DND-41 (cell line): ENCODE measurements at regions not wholly inside any gene's neighbourhood (a gene's known extent, or its start where the extent isn't known, plus 50 kb on each side); places are given as distances from the start of the nearest gene placed in this dataset.

Source experiments
- ATAC-seq: fragments of 200-7000 bp; cut with Tn5 transposase; 3 replicates; pipeline ENCODE4 v1.9.1; 2021; ENCODE audit warnings: low read depth; ENCODE audit not compliant: insufficient read depth
- DNase-seq: peaks from one replicate; pipeline ENCODE4 v3.0.0-alpha.2; 2020
- H2AFZ ChIP-seq: 2 replicates; pipeline ENCODE4 v1.6.0; 2012; ENCODE audit warnings: low read depth, low read length
- H3K27ac ChIP-seq: 2 replicates; pipeline ENCODE4 v1.5.1; 2012; ENCODE audit warnings: low read length, inconsistent platforms
- H3K27me3 ChIP-seq: fragments of 200-600 bp; sonication (generic); 2 replicates; pipeline ENCODE4 v1.6.0; 2012; ENCODE audit warnings: low read length, mild to moderate bottlenecking, inconsistent platforms; ENCODE audit not compliant: insufficient read depth, poor library complexity
- H3K36me3 ChIP-seq: 2 replicates; pipeline ENCODE4 v1.5.1; 2012; ENCODE audit warnings: low read length, inconsistent platforms; ENCODE audit not compliant: insufficient read depth
- H3K4me1 ChIP-seq: 2 replicates; pipeline ENCODE4 v1.5.1; 2012; ENCODE audit warnings: mild to moderate bottlenecking, low read length; ENCODE audit not compliant: insufficient read depth
- H3K4me2 ChIP-seq: 2 replicates; pipeline ENCODE4 v1.6.0; 2012; ENCODE audit warnings: mild to moderate bottlenecking, moderate library complexity, low read length, inconsistent platforms; ENCODE audit not compliant: insufficient read depth
- H3K4me3 ChIP-seq, 2 experiments: fragments of 200-600 bp in 1 of 2; shearing (Covaris generic) in 1 of 2; 2 replicates each; pipeline ENCODE4 v1.5.1; 2012 to 2016; ENCODE audit warnings: inconsistent platforms in 2 of 2, low read length in 2 of 2, mild to moderate bottlenecking in 2 of 2, low read depth in 1 of 2, moderate library complexity in 1 of 2
- H3K79me2 ChIP-seq: 2 replicates; pipeline ENCODE4 v1.6.0; 2012; ENCODE audit warnings: low read length, inconsistent platforms; ENCODE audit not compliant: insufficient read depth
- H3K9ac ChIP-seq: 2 replicates; pipeline ENCODE4 v1.6.0; 2012; ENCODE audit warnings: low read depth, mild to moderate bottlenecking, inconsistent platforms, low read length, moderate library complexity
- H3K9me3 ChIP-seq: 2 replicates; pipeline ENCODE4 v1.5.1; 2012; ENCODE audit warnings: low read length, moderate library complexity, mild to moderate bottlenecking, inconsistent platforms; ENCODE audit not compliant: insufficient read depth, severe bottlenecking
- H4K20me1 ChIP-seq: 2 replicates; pipeline ENCODE4 v1.6.0; 2012; ENCODE audit warnings: low read length; ENCODE audit not compliant: insufficient read depth
- EZH2 ChIP-seq: IDR thresholded peaks from 3 replicates; pipeline ENCODE4 v1.6.1; 2012; ENCODE audit warnings: borderline replicate concordance, low read depth, mild to moderate bottlenecking, moderate library complexity, low read length, inconsistent platforms; ENCODE audit not compliant: severe bottlenecking
- TF ChIP-seq, protein P1 (sequence below): IDR thresholded peaks from 2 replicates; pipeline ENCODE4 v1.5.1; 2012; ENCODE audit warnings: borderline replicate concordance, low read length, moderate library complexity, mild to moderate bottlenecking; ENCODE audit not compliant: poor library complexity, severe bottlenecking; ENCODE audit errors: extremely low read depth

DNA sequence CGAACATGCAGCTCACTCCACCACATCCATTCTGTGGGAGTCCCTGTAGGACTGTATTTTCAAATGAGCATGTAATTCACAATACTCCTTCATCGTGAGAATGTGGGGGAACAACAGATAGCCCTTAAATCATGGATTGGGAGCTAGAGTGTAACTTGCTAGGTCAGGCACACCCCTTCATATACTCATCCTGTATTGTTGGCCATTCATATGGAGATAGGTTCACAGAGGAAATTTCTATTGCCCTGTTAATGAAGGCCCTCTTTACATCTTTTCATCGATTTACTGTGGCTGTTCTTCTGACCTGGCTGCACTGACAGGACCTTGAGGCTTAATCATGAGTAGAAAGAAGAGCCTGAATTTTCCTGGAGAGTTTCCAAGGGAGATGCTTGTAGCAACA lies 193.8 kb upstream of the DPP10 start:
- Histone ChIP-seq H2AFZ (no peak overlapping the region), H3K4me2 (no peak overlapping the region), H3K79me2 (no peaks in the 10 kb centered on the region), H3K9ac (no peak overlapping the region), H3K27me3 (no peaks in the 10 kb centered on the region), H3K9me3 (no peaks in the 10 kb centered on the region), H3K36me3 (no peaks in the 10 kb centered on the region), H3K4me1 (no peaks in the 10 kb centered on the region), H4K20me1 (no peaks in the 10 kb centered on the region), H3K27ac (no peak overlapping the region), H3K4me3 (no peak overlapping the region)
- TF ChIP-seq EZH2 = no peak
- TF ChIP-seq, protein P1, sequence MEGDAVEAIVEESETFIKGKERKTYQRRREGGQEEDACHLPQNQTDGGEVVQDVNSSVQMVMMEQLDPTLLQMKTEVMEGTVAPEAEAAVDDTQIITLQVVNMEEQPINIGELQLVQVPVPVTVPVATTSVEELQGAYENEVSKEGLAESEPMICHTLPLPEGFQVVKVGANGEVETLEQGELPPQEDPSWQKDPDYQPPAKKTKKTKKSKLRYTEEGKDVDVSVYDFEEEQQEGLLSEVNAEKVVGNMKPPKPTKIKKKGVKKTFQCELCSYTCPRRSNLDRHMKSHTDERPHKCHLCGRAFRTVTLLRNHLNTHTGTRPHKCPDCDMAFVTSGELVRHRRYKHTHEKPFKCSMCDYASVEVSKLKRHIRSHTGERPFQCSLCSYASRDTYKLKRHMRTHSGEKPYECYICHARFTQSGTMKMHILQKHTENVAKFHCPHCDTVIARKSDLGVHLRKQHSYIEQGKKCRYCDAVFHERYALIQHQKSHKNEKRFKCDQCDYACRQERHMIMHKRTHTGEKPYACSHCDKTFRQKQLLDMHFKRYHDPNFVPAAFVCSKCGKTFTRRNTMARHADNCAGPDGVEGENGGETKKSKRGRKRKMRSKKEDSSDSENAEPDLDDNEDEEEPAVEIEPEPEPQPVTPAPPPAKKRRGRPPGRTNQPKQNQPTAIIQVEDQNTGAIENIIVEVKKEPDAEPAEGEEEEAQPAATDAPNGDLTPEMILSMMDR = no peak
- DNase-seq = no peak
- ATAC-seq = no peak

GRCh38 chr2:114252713-114253112 lies 189.7 kb upstream of the DPP10 start:
- ATAC-seq = no peak

GRCh38 chr2:114254875-114255274 lies 187.6 kb upstream of the DPP10 start:
- H3K9ac ChIP-seq = no peak overlapping the region
- H3K4me3 ChIP-seq = no peak overlapping the region
- no peak for ATAC-seq
- no peaks in the 10 kb centered on the region for H3K27me3 ChIP-seq
- no peak for DNase-seq
- TF ChIP-seq EZH2 = no peak
- TF ChIP-seq, protein P1 = no peak
- no peaks in the 10 kb centered on the region for H3K36me3 ChIP-seq
- no peak overlapping the region for H3K27ac ChIP-seq
- H3K9me3 ChIP-seq = no peaks in the 10 kb centered on the region
- H2AFZ ChIP-seq = no peak overlapping the region
- no peak overlapping the region for H3K4me2 ChIP-seq
- no peaks in the 10 kb centered on the region for H4K20me1 ChIP-seq
- no peaks in the 10 kb centered on the region for H3K4me1 ChIP-seq
- H3K79me2 ChIP-seq = no peaks in the 10 kb centered on the region

More at GRCh38 chr2:114252713-114253112, 189.7 kb upstream of the DPP10 start:
- Histone ChIP-seq H3K9me3 (no peaks in the 10 kb centered on the region), H4K20me1 (no peaks in the 10 kb centered on the region), H3K36me3 (no peaks in the 10 kb centered on the region), H3K4me1 (no peaks in the 10 kb centered on the region), H3K4me3 (no peak overlapping the region), H3K27ac (no peak overlapping the region), H3K27me3 (no peaks in the 10 kb centered on the region), H3K9ac (no peak overlapping the region), H3K79me2 (no peaks in the 10 kb centered on the region), H2AFZ (no peak overlapping the region), H3K4me2 (no peak overlapping the region)
- TF ChIP-seq, protein P1 = no peak
- TF ChIP-seq EZH2 = no peak
- DNase-seq = no peak

GRCh38 chr2:114259389-114259788 lies 183.1 kb upstream of the DPP10 start:
- no peak for DNase-seq
- H3K36me3 ChIP-seq = no peaks in the 10 kb centered on the region

More at GRCh38 chr2:114259389-114259788, 183.1 kb upstream of the DPP10 start:
- no peak for ATAC-seq
- Histone ChIP-seq H3K27me3 (peaks cover 6% of the 10 kb centered on the region), H2AFZ (no peak overlapping the region), H3K79me2 (no peaks in the 10 kb centered on the region), H3K9ac (no peak overlapping the region), H3K4me1 (no peaks in the 10 kb centered on the region), H3K27ac (no peak overlapping the region), H3K9me3 (no peaks in the 10 kb centered on the region), H3K4me3 (no peak overlapping the region), H4K20me1 (no peaks in the 10 kb centered on the region), H3K4me2 (no peak overlapping the region)
- TF ChIP-seq, protein P1 = no peak
- no peak for TF ChIP-seq EZH2
